WTC11 (cell line): ENCODE measurements at regions not wholly inside any gene's neighbourhood (a gene's known extent, or its start where the extent isn't known, plus 50 kb on each side); places are given as distances from the start of the nearest gene placed in this dataset.

ENCODE experiments used
- ATAC-seq: fragments of 200-7000 bp; cut with Tn5 transposase; 2 replicates; pipeline ENCODE4 v1.10.0; 2021; ENCODE audit warnings: mild to moderate bottlenecking, moderate library complexity
- CTCF ChIA-PET: fragments of 300-600 bp; sonication (Branson Sonifier 250); formaldehyde crosslinking; loops from one replicate; lab custom pipeline; 2021; ENCODE audit warnings: antibody characterized with exemption; lab: Charles Lee
- POLR2A ChIA-PET: fragments of 350-600 bp; sonication (Branson Sonifier 250); formaldehyde crosslinking; loops from one replicate; lab custom pipeline; 2021; ENCODE audit warnings: antibody characterized with exemption; lab: Charles Lee
- DNase-seq: peaks from one replicate; pipeline ENCODE4 v3.0.0; 2021; ENCODE audit warnings: low spot score
- H3K27ac Mint-ChIP-seq: 2 replicates; pipeline ENCODE4 v1.8.0; 2021; ENCODE audit warnings: mixed read lengths
- H3K27me3 Mint-ChIP-seq: 2 replicates; pipeline ENCODE4 v1.8.0; 2021; ENCODE audit warnings: low read depth, mild to moderate bottlenecking, moderate library complexity, mixed read lengths
- H3K36me3 Mint-ChIP-seq: 2 replicates; pipeline ENCODE4 v1.8.0; 2021; ENCODE audit warnings: mixed read lengths
- H3K4me1 Mint-ChIP-seq: 2 replicates; pipeline ENCODE4 v1.8.0; 2022; ENCODE audit warnings: mixed read lengths
- H3K4me3 Mint-ChIP-seq: 2 replicates; pipeline ENCODE4 v1.8.0; 2021; ENCODE audit warnings: mild to moderate bottlenecking, moderate library complexity, mixed read lengths
- H3K9me3 Mint-ChIP-seq: 2 replicates; pipeline ENCODE4 v1.8.0; 2021; ENCODE audit warnings: mixed read lengths
- ATF2 ChIP-seq: sonication (generic); formaldehyde crosslinking; IDR thresholded peaks from 2 replicates; pipeline ENCODE4 v1.8.1; 2022; ENCODE audit warnings: low read depth, missing genetic modification reagents, borderline replicate concordance
- ATF6 ChIP-seq: sonication (generic); formaldehyde crosslinking; IDR thresholded peaks from 2 replicates; pipeline ENCODE4 v1.8.1; 2023; ENCODE audit warnings: mild to moderate bottlenecking, missing genetic modification reagents
- CBFB ChIP-seq: sonication (generic); formaldehyde crosslinking; IDR thresholded peaks from 2 replicates; pipeline ENCODE4 v1.8.1; 2022; ENCODE audit warnings: mild to moderate bottlenecking, low read depth, missing genetic modification reagents
- CREB1 ChIP-seq: sonication (generic); formaldehyde crosslinking; IDR thresholded peaks from 2 replicates; pipeline ENCODE4 v1.8.0; 2023; ENCODE audit warnings: mild to moderate bottlenecking, missing genetic modification reagents
- EMX1 ChIP-seq: fragments of 250-450 bp; sonication (Bioruptor Pico); IDR thresholded peaks from 2 replicates; pipeline ENCODE4 v1.8.0; 2021; ENCODE audit warnings: mild to moderate bottlenecking
- ERG ChIP-seq: fragments of 250-450 bp; sonication (Bioruptor Pico); IDR thresholded peaks from 2 replicates; pipeline ENCODE4 v1.8.0; 2021; ENCODE audit warnings: mild to moderate bottlenecking
- ESRRA ChIP-seq: sonication (generic); formaldehyde crosslinking; IDR thresholded peaks from 2 replicates; pipeline ENCODE4 v1.8.1; 2022; ENCODE audit warnings: mild to moderate bottlenecking, missing genetic modification reagents, borderline replicate concordance
- FOXP1 ChIP-seq: sonication (generic); formaldehyde crosslinking; IDR thresholded peaks from 2 replicates; pipeline ENCODE4 v1.8.0; 2022; ENCODE audit warnings: missing genetic modification reagents, mild to moderate bottlenecking, moderate library complexity, borderline replicate concordance
- HMGXB4 ChIP-seq: sonication (generic); formaldehyde crosslinking; IDR thresholded peaks from 2 replicates; pipeline ENCODE4 v1.8.1; 2023; ENCODE audit warnings: mild to moderate bottlenecking, moderate library complexity, missing genetic modification reagents
- IRF1 ChIP-seq: sonication (generic); formaldehyde crosslinking; IDR thresholded peaks from 2 replicates; pipeline ENCODE4 v1.8.0; 2023; ENCODE audit warnings: missing genetic modification reagents
- IRF2 ChIP-seq: sonication (generic); formaldehyde crosslinking; IDR thresholded peaks from 2 replicates; pipeline ENCODE4 v1.8.0; 2022; ENCODE audit warnings: low read depth, missing genetic modification reagents, borderline replicate concordance
- MAX ChIP-seq: sonication (generic); formaldehyde crosslinking; IDR thresholded peaks from 2 replicates; pipeline ENCODE4 v1.8.0; 2022; ENCODE audit warnings: mild to moderate bottlenecking, missing genetic modification reagents
- MXD4 ChIP-seq: fragments of 250-450 bp; sonication (Bioruptor Pico); IDR thresholded peaks from 2 replicates; pipeline ENCODE4 v1.8.0; 2021; ENCODE audit warnings: mild to moderate bottlenecking, moderate library complexity, borderline replicate concordance
- OVOL2 ChIP-seq: fragments of 250-450 bp; sonication (Bioruptor Pico); IDR thresholded peaks from 2 replicates; pipeline ENCODE4 v1.9.0; 2021; ENCODE audit warnings: mild to moderate bottlenecking, borderline replicate concordance
- SMAD4 ChIP-seq: sonication (generic); formaldehyde crosslinking; IDR thresholded peaks from 2 replicates; pipeline ENCODE4 v1.8.0; 2022; ENCODE audit warnings: mild to moderate bottlenecking, missing genetic modification reagents
- SP1 ChIP-seq: sonication (generic); formaldehyde crosslinking; conservative IDR thresholded peaks from 2 replicates; pipeline ENCODE4 v1.8.1; 2022; ENCODE audit warnings: missing genetic modification reagents
- STAT6 ChIP-seq: sonication (generic); formaldehyde crosslinking; conservative IDR thresholded peaks from 2 replicates; pipeline ENCODE4 v1.8.1; 2023; ENCODE audit warnings: mild to moderate bottlenecking, low read depth, missing genetic modification reagents, moderate library complexity
- TEAD4 ChIP-seq: sonication (generic); formaldehyde crosslinking; IDR thresholded peaks from 2 replicates; pipeline ENCODE4 v1.8.0; 2022; ENCODE audit warnings: mild to moderate bottlenecking, missing genetic modification reagents
- TP53 ChIP-seq: sonication (generic); formaldehyde crosslinking; IDR thresholded peaks from 2 replicates; pipeline ENCODE4 v1.8.1; 2023; ENCODE audit warnings: mild to moderate bottlenecking, missing genetic modification reagents
- ZNF121 ChIP-seq: sonication (generic); formaldehyde crosslinking; IDR thresholded peaks from 2 replicates; pipeline ENCODE4 v1.8.0; 2023; ENCODE audit warnings: missing genetic modification reagents
- ZNF281 ChIP-seq: sonication (generic); formaldehyde crosslinking; IDR thresholded peaks from 2 replicates; pipeline ENCODE4 v1.8.0; 2023; ENCODE audit warnings: mild to moderate bottlenecking, missing genetic modification reagents
- ZNF423 ChIP-seq: fragments of 250-450 bp; sonication (Bioruptor Pico); IDR thresholded peaks from 2 replicates; pipeline ENCODE4 v2.1.2; 2022; ENCODE audit warnings: mild to moderate bottlenecking, moderate library complexity
- ZNF671 ChIP-seq: fragments of 250-450 bp; sonication (Bioruptor Pico); IDR thresholded peaks from 2 replicates; pipeline ENCODE4 v1.8.0; 2021; ENCODE audit warnings: mild to moderate bottlenecking

- ChIA-PET CTCF (interaction anchor here (0.6 kb wide), 1 partner anchor 88 kb away, joined by 3 read pairs; no protein-coding TSS in a partner anchor), POLR2A (no interaction called here)
- no peak overlapping the region; the same call in 1 of the 2 replicates for H3K27ac Mint-ChIP-seq
- no peak for DNase-seq
- ATAC-seq: no peak
- H3K4me1 Mint-ChIP-seq: peaks cover 39% of the 10 kb centered on the region
- H3K36me3 Mint-ChIP-seq: no peaks in the 10 kb centered on the region
- no peaks in the 10 kb centered on the region for H3K9me3 Mint-ChIP-seq
- H3K4me3 Mint-ChIP-seq: no peak overlapping the region
- TF ChIP-seq MXD4 (CRISPR knock-in tag) (no peak), ESRRA (no peak), ZNF121 (CRISPR knock-in tag) (no peak), FOXP1 (CRISPR knock-in tag) (no peak), ZNF423 (CRISPR knock-in tag) (no peak)
- no peaks in the 10 kb centered on the region for H3K27me3 Mint-ChIP-seq
Measured at GRCh38 chr7:47683485-47683898, 101.6 kb upstream of the TNS3 start.

GRCh38 chr7:47682874-47683273 lies 101.0 kb upstream of the TNS3 start:
- no peak for ATAC-seq
- H3K4me1 Mint-ChIP-seq: peaks cover 45% of the 10 kb centered on the region
- no peak for DNase-seq
- H3K27ac Mint-ChIP-seq: no peak overlapping the region
- H3K4me3 Mint-ChIP-seq: no peak overlapping the region
- ChIA-PET CTCF (interaction anchor here (0.7 kb wide), 1 partner anchor 112 kb away, joined by 4 read pairs; no protein-coding TSS in a partner anchor), POLR2A (no interaction called here)
- no peaks in the 10 kb centered on the region for H3K9me3 Mint-ChIP-seq
- no peaks in the 10 kb centered on the region for H3K36me3 Mint-ChIP-seq
- TF ChIP-seq ATF2 (CRISPR knock-in tag) (no peak), HMGXB4 (CRISPR knock-in tag) (no peak), IRF1 (CRISPR knock-in tag) (no peak), STAT6 (no peak), TP53 (CRISPR knock-in tag) (no peak), ERG (CRISPR knock-in tag) (no peak), ZNF121 (CRISPR knock-in tag) (no peak), ZNF281 (CRISPR knock-in tag) (no peak), ATF6 (CRISPR knock-in tag) (no peak), CREB1 (CRISPR knock-in tag) (no peak), OVOL2 (CRISPR knock-in tag) (no peak), SMAD4 (no peak), TEAD4 (CRISPR knock-in tag) (no peak), MAX (CRISPR knock-in tag) (no peak), EMX1 (no peak), CBFB (no peak), ZNF671 (CRISPR knock-in tag) (no peak), IRF2 (CRISPR knock-in tag) (no peak), MXD4 (CRISPR knock-in tag) (no peak), SP1 (CRISPR knock-in tag) (no peak)
- H3K27me3 Mint-ChIP-seq: no peaks in the 10 kb centered on the region
